ENCODE measurements at regions not wholly inside any gene's neighbourhood (a gene's known extent, or its start where the extent isn't known, plus 50 kb on each side); places are given as distances from the start of the nearest gene placed in this dataset.

GRCh38 chr18:77376733-77377094, 127.1 kb downstream of the GALR1 start:
- H3K4me3 Mint-ChIP-seq, result no peak overlapping the region
- H3K27me3 Mint-ChIP-seq (ENCODE audit: low read depth in 3 of 3), result peaks cover 0 to 5% (median under 1%) of the 10 kb centered on the region in 3 donors
- Histone ChIP-seq H3K9ac (ENCODE audit: insufficient read depth, low read length, poor library complexity, severe bottlenecking) (no peak overlapping the region), H3K4me3 (replicated peaks in 1 of 3; ENCODE audit: low read depth in 2 of 3, low read length in 3 of 3) (no peak overlapping the region), H3K27ac (ENCODE audit: low read depth in 1 of 2, low read length in 2 of 2) (no peak overlapping the region), H2AFZ (ENCODE audit: insufficient read depth, low read depth, low read length, poor library complexity, severe bottlenecking) (no peak overlapping the region), H3K9me3 (replicated peaks in 1 of 2; ENCODE audit: control insufficient read depth in 1 of 2, insufficient read depth in 1 of 2, low read length in 2 of 2) (peaks cover 0 to 2% of the 10 kb centered on the region in 2 donors), H3K36me3 (replicated peaks in 1 of 2; ENCODE audit: control insufficient read depth in 1 of 2, insufficient read depth in 2 of 2, low read length in 2 of 2) (no peaks in the 10 kb centered on the region), H3K4me1 (ENCODE audit: control insufficient read depth in 1 of 2, insufficient read depth in 2 of 2, low read length in 2 of 2) (no peaks in the 10 kb centered on the region), H3K4me2 (replicated peaks; ENCODE audit: extremely low read depth, low read length, poor library complexity, severe bottlenecking) (no peak overlapping the region), H3K79me2 (ENCODE audit: insufficient read depth, low read length) (no peaks in the 10 kb centered on the region), H3K27me3 (ENCODE audit: control insufficient read depth in 2 of 2, insufficient read depth in 2 of 2, low read length in 2 of 2) (no peaks in the 10 kb centered on the region), H4K20me1 (ENCODE audit: insufficient read depth, low read length) (no peaks in the 10 kb centered on the region)
- DNase-seq, result no peak
- 75% methylated on average over 1 of the region's 8 CpGs for WGBS (ENCODE audit: insufficient coverage)
- no peak overlapping the region for H3K27ac Mint-ChIP-seq
- no peak for TF ChIP-seq CTCF (IDR thresholded peaks at IDR 0.05)
- intact Hi-C loops (cut with micrococcal nuclease), result no loop called here
- no peaks in the 10 kb centered on the region for H3K4me1 Mint-ChIP-seq
- H3K36me3 Mint-ChIP-seq, result no peaks in the 10 kb centered on the region
- H3K9me3 Mint-ChIP-seq, result peaks cover 0 to 9% (median 4%) of the 10 kb centered on the region in 7 donors

GRCh38 chr18:77377813-77378212, 128.2 kb downstream of the GALR1 start:
- Mint-ChIP-seq H3K27me3 (ENCODE audit: low read depth in 3 of 3) (peaks cover 3 to 6% (median 5%) of the 10 kb centered on the region in 3 donors), H3K36me3 (no peaks in the 10 kb centered on the region), H3K9me3 (peaks cover 0 to 9% (median 0%) of the 10 kb centered on the region in 7 donors), H3K4me3 (no peak overlapping the region), H3K4me1 (no peaks in the 10 kb centered on the region), H3K27ac (no peak overlapping the region)
- no peaks in the 10 kb centered on the region for H3K4me1 ChIP-seq (ENCODE audit: control insufficient read depth in 1 of 2, insufficient read depth in 2 of 2, low read length in 2 of 2)
- no peak overlapping the region for H3K4me3 ChIP-seq (replicated peaks in 1 of 3; ENCODE audit: low read depth in 2 of 3, low read length in 3 of 3)
- 97% methylated on average over 6 of the region's 6 CpGs for WGBS (ENCODE audit: insufficient coverage)
- H3K27ac ChIP-seq (ENCODE audit: low read depth in 1 of 2, low read length in 2 of 2), result no peak overlapping the region
- no peaks in the 10 kb centered on the region for H3K9me3 ChIP-seq (replicated peaks in 1 of 2; ENCODE audit: control insufficient read depth in 1 of 2, insufficient read depth in 1 of 2, low read length in 2 of 2)
- no peaks in the 10 kb centered on the region for H4K20me1 ChIP-seq (ENCODE audit: insufficient read depth, low read length)
- no peaks in the 10 kb centered on the region for H3K79me2 ChIP-seq (ENCODE audit: insufficient read depth, low read length)
- H3K36me3 ChIP-seq (replicated peaks in 1 of 2; ENCODE audit: control insufficient read depth in 1 of 2, insufficient read depth in 2 of 2, low read length in 2 of 2), result no peaks in the 10 kb centered on the region
- H3K4me2 ChIP-seq (replicated peaks; ENCODE audit: extremely low read depth, low read length, poor library complexity, severe bottlenecking), result no peak overlapping the region
- no peaks in the 10 kb centered on the region for H3K27me3 ChIP-seq (ENCODE audit: control insufficient read depth in 2 of 2, insufficient read depth in 2 of 2, low read length in 2 of 2)
- H3K9ac ChIP-seq (ENCODE audit: insufficient read depth, low read length, poor library complexity, severe bottlenecking), result no peak overlapping the region
- no peak overlapping the region for H2AFZ ChIP-seq (ENCODE audit: insufficient read depth, low read depth, low read length, poor library complexity, severe bottlenecking)
- no peak for DNase-seq
- TF ChIP-seq CTCF (IDR thresholded peaks at IDR 0.05), result no peak
- intact Hi-C loops (cut with micrococcal nuclease), result no loop called here
